Upper lobe of right lung (tissue), 1 donor: ENCODE measurements at regions not wholly inside any gene's neighbourhood (a gene's known extent, or its start where the extent isn't known, plus 50 kb on each side); places are given as distances from the start of the nearest gene placed in this dataset.
"Not testable (repeated sequence)": the region's sequence is repeated elsewhere in the genome, so short reads cannot be mapped to it uniquely, and the experiment has no call there.

Source experiments
- ATAC-seq: fragments of 200-7000 bp; cut with Tn5 transposase; one replicate; pipeline ENCODE4 v1.9.1; 2020; ENCODE audit warnings: mild to moderate bottlenecking, moderate library complexity
- DNase-seq: peaks from one replicate; pipeline ENCODE4 v3.0.0-alpha.2; 2020
- H3K27ac ChIP-seq: fragments of 200-600 bp; one replicate; pipeline ENCODE4 v1.8.0; 2022
- H3K27me3 ChIP-seq: fragments of 200-600 bp; one replicate; pipeline ENCODE4 v1.8.0; 2022; ENCODE audit warnings: mild to moderate bottlenecking
- H3K36me3 ChIP-seq: fragments of 200-600 bp; one replicate; pipeline ENCODE4 v1.8.0; 2022
- H3K4me1 ChIP-seq: fragments of 200-600 bp; one replicate; pipeline ENCODE4 v1.8.0; 2022
- H3K4me3 ChIP-seq: fragments of 200-600 bp; one replicate; pipeline ENCODE4 v1.8.0; 2022; ENCODE audit warnings: mild to moderate bottlenecking
- H3K9me3 ChIP-seq: fragments of 200-600 bp; one replicate; pipeline ENCODE4 v1.8.0; 2022
- CTCF ChIP-seq: fragments of 200-600 bp; IDR thresholded peaks from one replicate; pipeline ENCODE4 v1.8.0; 2022; ENCODE audit warnings: antibody characterized with exemption
- intact Hi-C: fragments of 100-400 bp; cut with DNase I; formaldehyde crosslinking; loops from one replicate; pipeline ENCODE4 v1.11.0; 2022
- donor health status: DM: no; HTN: yes; CAD: no; lungs with severe emphysema.

DNA sequence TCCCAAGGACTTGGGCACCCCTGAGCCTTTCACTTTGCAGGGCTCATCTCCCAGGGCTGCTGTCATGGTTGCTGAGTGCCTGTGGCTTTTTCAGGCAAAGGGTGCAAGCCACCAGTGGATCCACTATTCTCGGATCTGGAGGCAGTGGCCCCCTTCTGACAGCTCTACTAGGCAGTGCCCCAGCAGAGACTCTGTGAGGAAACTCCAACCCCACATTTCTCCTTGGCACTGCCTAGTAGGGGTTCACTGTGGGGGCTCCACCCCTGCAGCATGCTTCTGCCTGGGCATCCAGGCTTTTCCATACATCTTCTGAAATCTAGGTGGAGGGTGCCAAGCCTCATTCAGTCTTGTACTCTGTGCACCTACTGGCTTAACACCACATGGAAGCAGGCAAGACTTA is 675.0 kb upstream of the MBL2 start:
- no peak for TF ChIP-seq CTCF
- Histone ChIP-seq H3K9me3 (no peaks in the 10 kb centered on the region), H3K36me3 (no peaks in the 10 kb centered on the region), H3K27me3 (no peaks in the 10 kb centered on the region), H3K4me1 (no peaks in the 10 kb centered on the region), H3K27ac (no peak overlapping the region), H3K4me3 (no peak overlapping the region)
- DNase-seq = no peak
- intact Hi-C loops = no loop called here
- ATAC-seq = no peak

DNA sequence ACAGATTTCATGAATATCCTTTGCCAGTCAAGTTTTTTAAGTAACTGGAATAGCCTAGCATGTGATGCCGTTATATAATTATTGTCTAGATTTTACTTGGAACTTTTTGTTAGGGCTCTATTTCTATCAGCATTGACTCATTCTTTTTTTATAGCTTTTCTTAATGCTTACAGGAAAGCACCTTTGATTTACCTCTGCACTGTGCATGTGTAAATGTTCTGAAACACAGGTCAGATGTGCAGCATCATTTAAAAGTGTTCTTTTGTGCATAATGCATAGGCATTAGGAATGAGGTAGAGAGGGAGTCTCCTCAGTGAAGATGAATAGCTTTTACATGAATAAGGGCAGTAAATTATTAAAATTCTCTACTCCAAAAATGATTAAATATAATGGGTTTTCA is 669.3 kb upstream of the MBL2 start:
- Histone ChIP-seq H3K9me3 (no peaks in the 10 kb centered on the region), H3K27me3 (no peaks in the 10 kb centered on the region)
- ATAC-seq = no peak

GRCh38 chr10:53440601-53441000 is 668.0 kb upstream of the MBL2 start:
- intact Hi-C loops = no loop called here
- no peaks in the 10 kb centered on the region for H3K27me3 ChIP-seq
- ATAC-seq (no peak), DNase-seq (no peak)
- no peaks in the 10 kb centered on the region for H3K9me3 ChIP-seq
- H3K4me3 ChIP-seq = no peak overlapping the region
- H3K4me1 ChIP-seq = no peaks in the 10 kb centered on the region
- no peak overlapping the region for H3K27ac ChIP-seq
- no peak for TF ChIP-seq CTCF
- H3K36me3 ChIP-seq = no peaks in the 10 kb centered on the region

More for the DNA sequence above, 669.3 kb upstream of the MBL2 start:
- no peak for DNase-seq
- H3K36me3 ChIP-seq = no peaks in the 10 kb centered on the region
- intact Hi-C loops = no loop called here
- no peaks in the 10 kb centered on the region for H3K4me1 ChIP-seq
- H3K27ac ChIP-seq = no peak overlapping the region
- TF ChIP-seq CTCF = no peak
- H3K4me3 ChIP-seq = no peak overlapping the region

- H3K4me3 ChIP-seq, ATAC-seq, DNase-seq, H3K4me1 ChIP-seq, intact Hi-C loops, H3K27me3 ChIP-seq, H3K27ac ChIP-seq, H3K9me3 ChIP-seq, H3K36me3 ChIP-seq: not testable (repeated sequence)
These were observed 666.5 kb upstream of the MBL2 start for GRCh38 chr10:53439075-53439474.

GRCh38 chr10:53434413-53434812 is 661.8 kb upstream of the MBL2 start:
- no peak overlapping the region for H3K4me3 ChIP-seq
- no peaks in the 10 kb centered on the region for H3K27me3 ChIP-seq
- H3K4me1 ChIP-seq = no peaks in the 10 kb centered on the region
- no peak overlapping the region for H3K27ac ChIP-seq
- no peaks in the 10 kb centered on the region for H3K9me3 ChIP-seq
- DNase-seq = no peak
- no peaks in the 10 kb centered on the region for H3K36me3 ChIP-seq
- no peak for TF ChIP-seq CTCF
- intact Hi-C loops = no loop called here
- ATAC-seq = no peak

DNA sequence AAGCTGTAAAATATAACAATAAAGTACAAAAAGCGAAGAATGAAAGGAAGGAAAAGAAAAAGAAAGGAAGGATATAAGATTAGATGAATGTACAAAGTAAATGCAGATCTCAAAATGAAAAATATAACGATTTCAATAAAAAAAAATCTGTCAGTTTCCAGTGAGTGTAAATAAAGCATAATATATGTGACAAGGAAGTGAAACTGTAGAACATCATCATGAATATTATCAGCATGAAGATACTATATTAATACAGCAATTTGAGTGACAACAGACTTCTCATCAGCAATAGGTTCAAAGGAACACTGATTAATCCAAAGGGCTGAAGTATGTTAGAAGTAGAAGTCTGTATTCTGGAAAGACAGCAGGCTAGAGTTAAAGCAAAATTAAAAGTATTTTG is 659.5 kb upstream of the MBL2 start:
- ATAC-seq (no peak), DNase-seq (no peak)
- intact Hi-C loops = no loop called here
- H3K27me3 ChIP-seq = no peaks in the 10 kb centered on the region
- no peak overlapping the region for H3K4me3 ChIP-seq
- H3K36me3 ChIP-seq = no peaks in the 10 kb centered on the region
- H3K9me3 ChIP-seq = no peaks in the 10 kb centered on the region
- H3K27ac ChIP-seq = no peak overlapping the region
- no peak for TF ChIP-seq CTCF
- H3K4me1 ChIP-seq = no peaks in the 10 kb centered on the region
